Heart left ventricle (tissue), 13 donors: ENCODE measurements at regions not wholly inside any gene's neighbourhood (a gene's known extent, or its start where the extent isn't known, plus 50 kb on each side); places are given as distances from the start of the nearest gene placed in this dataset.

Source experiments
- CTCF ChIP-seq, 12 donors: fragments of 200-600 bp; sonication (generic) in 4 of 12; IDR thresholded peaks; one replicate each; pipeline versions ENCODE4 v1.5.0 to v1.8.0; 2018 to 2022; ENCODE audit warnings: antibody characterized with exemption in 12 of 12, mild to moderate bottlenecking in 5 of 12
- POLR2A ChIP-seq, 2 donors: fragments of 450-650 bp; IDR thresholded peaks; one replicate each; pipeline ENCODE4 v1.6.1; 2017; ENCODE audit warnings: antibody characterized with exemption in 2 of 2, mild to moderate bottlenecking in 2 of 2, moderate library complexity in 2 of 2
- donor health status: ischemic (EF 13 %, LVEDD 7.1; RV severe dilation, severe dysfunction).
- donor health status: DM: no; HTN: yes; CAD: no.
- donor health status: DM: no; HTN: no; CAD: no.
- donor health status: ischemic (EF 25% LVEDD 6.9; RV normal size, moderate dysfunction).
- donor health status: ischemic (EF 25% LVEDD 5.7; RV mildly dilated, moderate dysfunction).
- donor health status: ischemic (EF 35%, LVEDD 5.7; RV mildly dilated, moderate dysfunction).
- donor health status: nonischemic (EF 11% LVEDD 7.7; RV severe dilation, severe dysfunction).
- donor health status: DM: yes; HTN: yes; CAD: no.
- donor health status: PGD.
- donor health status: ischemic (EF 29% LVEDD 5.4; RV normal size, mild dysfunction).
- donor health status: nonischemic (EF 23%, LVEDD 6.1; RV moderate dilation, normal function).

DNA sequence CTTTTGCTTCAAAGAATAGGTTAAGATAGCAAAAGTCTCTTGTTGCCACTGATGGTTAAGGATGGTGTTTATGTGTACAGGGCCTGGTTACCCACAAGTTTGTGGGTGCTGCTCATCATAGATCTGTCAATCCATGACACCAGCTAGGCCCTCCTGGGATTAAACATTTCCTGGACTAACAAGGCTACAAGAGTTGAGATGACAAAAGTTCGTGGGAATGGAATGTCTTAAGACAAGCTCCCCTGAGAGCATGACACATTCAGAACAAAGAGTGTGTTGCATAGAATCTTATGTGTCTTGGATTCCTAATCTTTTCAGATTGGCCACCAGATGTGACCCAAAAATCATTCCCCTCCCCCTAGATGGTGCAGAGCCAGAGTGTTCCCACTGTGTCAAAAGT lies 592.5 kb upstream of the USP15 start:
- TF ChIP-seq POLR2A (IDR thresholded peaks at IDR 0.05) (no peak), CTCF (IDR thresholded peaks at IDR 0.05) (no peak)
